ENCODE measurements at regions not wholly inside any gene's neighbourhood (a gene's known extent, or its start where the extent isn't known, plus 50 kb on each side); places are given as distances from the start of the nearest gene placed in this dataset.
"Not testable (repeated sequence)": the region's sequence is repeated elsewhere in the genome, so short reads cannot be mapped to it uniquely, and the experiment has no call there.

DNA sequence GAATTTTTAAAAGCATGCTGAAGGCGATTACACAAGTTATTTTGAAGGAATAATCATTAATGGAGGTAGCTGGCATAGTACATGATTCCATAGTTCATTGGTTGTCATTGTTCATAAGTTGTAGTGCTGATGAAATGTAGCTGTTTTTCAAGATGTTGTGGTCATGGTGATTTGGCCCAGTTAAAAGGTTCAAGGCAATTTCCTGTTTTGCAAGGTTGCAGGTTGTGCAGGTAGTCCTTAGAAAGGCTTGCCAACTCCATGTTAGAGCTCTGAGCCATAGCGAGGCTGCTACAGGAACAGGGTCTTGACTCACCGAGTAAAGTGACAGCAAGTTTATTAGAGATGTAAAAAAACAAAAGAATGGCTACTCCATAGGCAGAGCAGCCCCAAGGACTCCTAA lies 95.8 kb upstream of the CHORDC1 start:
- DNase-seq (ENCODE audit: low read depth): no peak

DNA sequence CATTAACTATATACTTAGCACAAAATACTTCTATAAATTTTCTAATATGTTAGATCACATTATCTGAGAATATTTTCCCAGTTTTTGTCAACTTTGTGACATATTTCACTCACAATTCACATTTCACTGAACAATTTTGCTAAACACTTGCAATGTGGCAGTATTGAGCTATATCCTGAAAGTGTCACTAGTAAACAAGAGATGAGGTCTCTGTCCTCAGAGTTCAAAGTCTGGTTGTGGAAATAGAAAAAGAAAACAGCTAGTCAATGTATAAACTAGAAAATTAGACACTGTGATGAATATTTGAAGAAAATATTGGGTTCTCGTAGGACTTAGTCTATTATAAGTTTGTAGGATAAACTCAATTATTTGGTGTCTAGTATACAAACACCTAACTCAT lies 87.4 kb upstream of the CHORDC1 start:
- DNase-seq (ENCODE audit: low read depth): no peak

DNA sequence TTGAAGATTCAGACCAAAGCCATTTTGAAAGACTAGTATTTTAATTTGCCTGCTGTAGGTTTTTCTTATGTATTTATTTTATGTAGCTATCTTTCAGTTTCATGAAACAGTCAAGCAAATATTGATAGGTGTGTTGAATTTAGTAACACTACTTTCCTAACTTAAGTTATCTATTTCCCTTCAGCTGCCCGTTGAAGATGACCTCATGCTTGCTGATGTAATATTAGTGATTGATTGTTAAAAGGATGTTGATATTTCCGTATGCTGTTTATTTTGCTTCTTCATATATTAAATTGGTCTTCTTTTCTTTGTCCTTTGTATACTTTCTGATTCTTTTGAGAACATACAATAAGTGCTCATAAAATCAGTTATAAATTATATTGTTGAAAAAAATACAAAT lies 86.8 kb upstream of the CHORDC1 start:
- no peak for DNase-seq (ENCODE audit: low read depth)

GRCh38 chr11:90294526-90294925 lies 71.7 kb upstream of the CHORDC1 start:
- no peak for DNase-seq (ENCODE audit: low read depth)

- DNase-seq (ENCODE audit: low read depth): no peak
These were observed 71.2 kb upstream of the CHORDC1 start for GRCh38 chr11:90294091-90294490.

GRCh38 chr11:90288212-90288821 lies 65.5 kb upstream of the CHORDC1 start:
- no peak for DNase-seq (ENCODE audit: low read depth)

DNA sequence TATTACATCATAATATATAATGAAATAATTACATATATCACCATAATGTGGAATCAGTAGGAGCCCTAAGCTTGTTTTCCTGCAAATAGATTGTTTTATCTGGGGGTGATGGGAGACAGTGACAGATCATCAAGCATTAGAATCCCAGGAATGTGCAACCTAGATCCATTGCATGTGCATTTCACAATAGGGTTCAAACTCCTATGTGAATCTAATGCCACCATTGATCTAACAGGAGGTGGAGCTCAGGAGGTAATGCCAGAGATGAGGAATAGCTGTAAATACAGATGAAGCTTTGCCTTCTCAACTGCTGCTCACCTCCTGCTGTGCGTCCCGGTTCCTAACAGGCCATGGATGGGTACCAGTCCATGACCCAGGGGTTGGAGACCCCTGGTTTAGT lies 63.8 kb upstream of the CHORDC1 start:
- no peak for DNase-seq (ENCODE audit: low read depth)

- no peak for DNase-seq (ENCODE audit: low read depth)
These were observed 61.3 kb upstream of the CHORDC1 start for GRCh38 chr11:90284171-90284570.

- DNase-seq (ENCODE audit: low read depth): not testable (repeated sequence)
These were observed 59.8 kb upstream of the CHORDC1 start for GRCh38 chr11:90282551-90283071.

GRCh38 chr11:90274362-90274761 lies 51.5 kb upstream of the CHORDC1 start:
- no peak for DNase-seq (ENCODE audit: low read depth)

All from activated T-cell treated with anti-CD3 and anti-CD28 coated beads for 48 hours (primary cell).